GM19438 (cell line): ENCODE measurements at regions not wholly inside any gene's neighbourhood (a gene's known extent, or its start where the extent isn't known, plus 50 kb on each side); places are given as distances from the start of the nearest gene placed in this dataset.

Source experiments
- ATAC-seq: cut with Tn5 transposase; IDR thresholded peaks from one replicate; pipeline ENCODE4 v1.9.1; 2021; ENCODE audit warnings: low read depth; ENCODE audit not compliant: unreplicated experiment

- ATAC-seq: no peak
Observed at GRCh38 chr9:79334711-79335110, 237.1 kb upstream of the TLE4 start.

GRCh38 chr9:79335987-79336386, 235.8 kb upstream of the TLE4 start:
- ATAC-seq: no peak

- no peak for ATAC-seq
Observed at GRCh38 chr9:79341561-79341960, 230.2 kb upstream of the TLE4 start.

- no peak for ATAC-seq
Observed at GRCh38 chr9:79346350-79347020, 225.3 kb upstream of the TLE4 start.

GRCh38 chr9:79352322-79352721, 219.4 kb upstream of the TLE4 start:
- no peak for ATAC-seq

- ATAC-seq: no peak
Observed at GRCh38 chr9:79353856-79354520, 217.8 kb upstream of the TLE4 start.

GRCh38 chr9:79357194-79357593, 214.6 kb upstream of the TLE4 start:
- ATAC-seq: no peak

- ATAC-seq: no peak
Observed at GRCh38 chr9:79357616-79358015, 214.1 kb upstream of the TLE4 start.

GRCh38 chr9:79360387-79361347, 211.1 kb upstream of the TLE4 start:
- ATAC-seq: no peak

- no peak for ATAC-seq
Observed at GRCh38 chr9:79362100-79363081, 209.4 kb upstream of the TLE4 start.

- ATAC-seq: no peak
Observed at GRCh38 chr9:79369676-79370075, 202.1 kb upstream of the TLE4 start.

GRCh38 chr9:79371301-79371700, 200.5 kb upstream of the TLE4 start:
- no peak for ATAC-seq

- no peak for ATAC-seq
Observed at GRCh38 chr9:79371948-79372555, 199.7 kb upstream of the TLE4 start.

- ATAC-seq: no peak
Observed at GRCh38 chr9:79377339-79377855, 194.4 kb upstream of the TLE4 start.

GRCh38 chr9:79378107-79378506, 193.7 kb upstream of the TLE4 start:
- no peak for ATAC-seq

GRCh38 chr9:79382044-79382443, 189.7 kb upstream of the TLE4 start:
- ATAC-seq: no peak

GRCh38 chr9:79382458-79382857, 189.3 kb upstream of the TLE4 start:
- no peak for ATAC-seq

- ATAC-seq: no peak
Observed at GRCh38 chr9:79383096-79383495, 188.7 kb upstream of the TLE4 start.

GRCh38 chr9:79384091-79384490, 187.7 kb upstream of the TLE4 start:
- no peak for ATAC-seq
